GM18907 (cell line): ENCODE measurements at regions not wholly inside any gene's neighbourhood (a gene's known extent, or its start where the extent isn't known, plus 50 kb on each side); places are given as distances from the start of the nearest gene placed in this dataset.
A peak's percentile ranks its signal among the peaks of the same experiment; 100 is the strongest.
"Not testable (repeated sequence)": the region's sequence is repeated elsewhere in the genome, so short reads cannot be mapped to it uniquely, and the experiment has no call there.

ENCODE experiments used
- ATAC-seq: cut with Tn5 transposase; IDR thresholded peaks from one replicate; pipeline ENCODE4 v1.9.1; 2021; ENCODE audit warnings: mild to moderate bottlenecking, moderate library complexity; ENCODE audit not compliant: unreplicated experiment

DNA sequence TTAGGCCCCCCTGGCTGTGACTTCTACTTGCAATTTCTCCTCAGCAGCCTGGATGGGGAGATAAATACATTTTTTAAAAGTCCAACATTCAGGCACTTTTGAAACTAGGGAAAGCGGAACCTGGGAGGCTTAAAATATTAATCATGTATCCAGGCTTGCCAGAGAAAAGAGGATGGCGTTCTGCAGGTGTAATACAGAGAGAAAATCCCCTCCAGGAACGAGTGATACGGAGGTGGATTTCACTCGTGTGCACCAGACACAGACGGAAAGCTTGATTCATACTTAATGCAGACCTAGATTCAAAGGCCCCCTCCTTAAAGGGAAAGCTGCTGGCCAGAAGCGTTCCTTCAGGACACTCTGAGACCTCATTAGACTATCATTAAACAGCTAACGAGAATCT lies 354.0 kb upstream of the BOD1L1 start:
- ATAC-seq: no peak

DNA sequence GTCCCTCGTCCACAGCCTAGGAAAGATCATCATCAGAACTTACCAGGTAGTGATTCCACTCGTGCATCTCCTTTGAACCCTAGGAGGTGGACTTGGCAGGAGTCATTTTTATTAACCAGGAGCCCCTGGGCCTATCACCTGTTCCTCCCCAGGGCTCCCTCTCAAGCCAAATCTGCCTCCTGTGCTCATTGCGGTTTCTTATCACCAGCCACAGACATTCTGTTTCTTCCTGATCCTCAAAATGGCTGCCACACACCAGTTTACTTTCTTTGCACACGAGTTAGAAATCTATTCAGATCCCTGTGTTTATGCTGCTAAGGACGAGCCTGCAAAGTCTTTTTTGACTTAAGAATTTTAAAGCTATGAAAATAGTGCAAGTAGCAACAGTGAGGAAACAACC lies 354.5 kb upstream of the BOD1L1 start:
- no peak for ATAC-seq

DNA sequence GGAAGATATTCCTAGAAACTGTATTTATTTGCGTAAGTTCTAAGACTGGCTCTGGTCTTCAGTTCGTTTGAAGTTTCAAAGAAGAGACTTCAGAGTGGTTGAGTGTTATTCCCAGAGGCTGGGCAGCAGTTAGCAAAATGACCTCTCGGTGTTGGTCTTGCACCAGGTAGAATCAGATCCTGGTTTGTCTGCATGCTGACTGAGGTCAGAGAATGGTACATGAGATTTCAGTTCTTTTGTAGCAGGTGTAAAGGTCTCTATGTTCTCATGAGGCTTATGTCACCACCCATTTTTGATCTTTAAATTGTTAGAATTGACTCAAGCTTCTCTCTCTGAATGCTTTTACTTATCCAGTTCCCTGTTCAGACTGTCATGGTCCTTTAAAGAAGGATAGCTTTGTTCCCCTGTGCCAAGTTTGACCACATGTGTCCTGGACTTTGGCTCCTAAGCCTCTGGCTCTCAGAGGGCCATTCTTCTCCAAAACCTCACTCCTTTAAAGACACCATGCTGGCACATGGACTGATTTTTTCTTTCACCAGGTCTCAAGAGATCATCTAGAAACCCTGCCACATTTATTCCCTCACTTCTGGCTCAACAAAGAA lies 355.8 kb upstream of the BOD1L1 start:
- no peak for ATAC-seq

DNA sequence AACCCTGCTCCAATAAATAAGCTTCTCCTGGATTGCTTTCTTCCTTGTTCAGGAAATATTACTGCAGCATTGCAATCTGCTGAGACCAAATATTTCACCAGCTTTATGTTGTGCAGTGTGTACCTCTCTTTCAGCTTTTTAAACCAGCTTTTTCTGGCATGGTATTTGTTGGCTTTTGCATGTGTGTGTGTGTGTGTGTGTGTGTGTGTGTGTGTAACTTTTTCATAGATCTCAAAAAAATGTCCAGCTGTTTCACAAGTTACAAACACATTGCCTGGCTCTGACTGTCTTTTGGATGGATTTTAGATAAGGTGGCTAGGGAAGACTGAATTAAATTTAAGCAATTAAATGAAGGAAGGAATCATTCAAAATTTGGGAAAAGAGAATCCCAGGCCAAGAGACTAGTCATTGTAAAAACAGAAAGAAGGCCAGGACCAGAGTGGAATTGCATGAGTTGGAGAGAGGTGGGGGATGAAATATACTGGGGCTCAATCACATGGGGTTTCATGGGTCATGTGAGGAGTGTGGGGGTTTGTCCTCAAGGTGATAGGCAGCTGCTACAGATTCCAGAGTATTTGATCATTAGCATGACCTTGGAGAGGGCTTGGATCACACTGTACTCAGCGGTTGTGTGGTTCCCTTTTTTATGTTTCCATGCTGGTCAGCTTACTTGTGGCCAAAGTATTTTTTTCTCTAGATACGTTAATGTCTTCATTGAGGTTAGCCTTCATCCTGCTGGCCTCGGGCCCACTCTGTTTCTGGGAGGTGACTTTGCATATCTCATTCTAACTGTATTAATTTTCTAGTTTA lies 357.7 kb upstream of the BOD1L1 start:
- no peak for ATAC-seq

DNA sequence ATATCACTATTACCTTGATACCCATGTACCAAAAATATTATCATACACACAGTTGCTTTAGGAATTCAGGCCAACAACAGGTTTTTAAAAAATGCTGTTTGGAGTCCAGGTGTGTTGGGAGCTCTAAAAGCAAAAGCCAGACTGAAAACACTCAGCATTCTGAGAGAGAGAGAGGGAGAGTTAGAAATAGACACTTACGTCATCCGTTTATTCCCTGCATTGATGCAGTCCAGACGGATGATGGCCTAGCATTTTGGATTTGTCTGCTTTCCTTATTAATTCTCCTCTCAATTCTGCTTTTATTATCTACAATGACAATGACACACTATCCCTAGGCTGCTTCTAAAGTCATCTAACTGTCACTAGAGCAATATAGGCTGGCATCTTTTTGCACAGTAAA lies 358.3 kb upstream of the BOD1L1 start:
- ATAC-seq: no peak

DNA sequence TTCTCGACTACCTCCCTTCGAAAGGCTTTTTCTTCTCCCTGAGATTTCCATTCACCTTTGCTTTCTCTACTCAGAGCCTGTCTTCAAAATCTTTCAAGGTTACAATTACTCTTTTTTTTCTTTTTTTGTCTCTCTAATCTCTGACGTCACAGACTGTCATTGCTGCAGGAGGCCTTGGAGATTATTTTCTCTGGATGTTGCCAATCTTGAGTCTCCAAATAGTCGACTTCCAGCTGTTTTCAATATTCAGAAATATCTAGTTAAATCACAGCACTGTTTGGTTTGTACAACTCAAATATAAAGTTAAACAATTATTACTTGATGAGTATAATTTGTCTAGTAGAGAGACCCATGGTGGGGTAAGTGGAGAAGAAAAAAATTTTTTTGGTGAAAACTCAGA lies 359.0 kb upstream of the BOD1L1 start:
- ATAC-seq: no peak

DNA sequence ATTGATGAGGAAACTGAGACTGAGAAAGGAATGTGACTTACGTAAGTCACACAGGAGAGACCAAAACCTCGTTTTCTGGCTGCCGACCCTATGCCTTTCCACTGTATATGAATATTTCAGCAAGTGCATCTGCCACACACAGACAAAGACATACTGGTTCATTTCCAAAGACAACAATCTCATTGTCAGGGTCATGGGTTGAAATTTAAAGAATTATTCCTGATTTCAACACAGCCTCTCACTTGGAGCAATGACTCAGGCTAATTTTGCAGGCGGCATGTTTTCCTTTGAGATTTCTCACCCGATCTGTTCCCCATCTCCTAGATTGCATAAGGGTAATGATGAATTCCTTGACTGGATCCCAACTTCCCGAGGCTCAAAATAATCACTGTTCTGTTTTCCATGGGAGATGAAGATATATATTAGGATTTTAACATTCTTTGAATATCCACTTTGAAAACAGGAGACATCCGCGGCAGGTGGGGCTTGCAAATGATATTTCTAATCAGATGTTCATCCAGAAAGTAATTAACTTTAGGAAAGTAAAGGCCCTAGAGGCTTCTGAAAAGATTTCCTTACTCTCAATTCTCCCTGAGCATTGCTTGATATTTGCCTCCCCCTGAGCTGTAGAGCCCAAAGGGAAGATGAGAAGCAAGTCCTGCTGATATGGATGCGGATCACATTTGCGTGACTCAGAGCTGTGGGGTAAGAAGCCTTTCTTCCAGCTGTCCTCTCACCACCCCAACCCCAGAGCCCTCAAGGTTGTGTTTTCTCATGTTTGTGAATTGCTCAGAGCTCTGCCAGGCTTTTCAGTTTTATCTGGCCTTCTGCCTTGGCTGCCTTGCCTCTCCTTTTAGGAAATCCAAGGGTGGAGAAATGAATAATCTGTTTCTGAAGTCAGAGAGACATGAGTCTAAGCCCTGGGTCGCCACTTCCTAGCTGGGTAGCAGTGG lies 361.1 kb upstream of the BOD1L1 start:
- ATAC-seq: no peak

DNA sequence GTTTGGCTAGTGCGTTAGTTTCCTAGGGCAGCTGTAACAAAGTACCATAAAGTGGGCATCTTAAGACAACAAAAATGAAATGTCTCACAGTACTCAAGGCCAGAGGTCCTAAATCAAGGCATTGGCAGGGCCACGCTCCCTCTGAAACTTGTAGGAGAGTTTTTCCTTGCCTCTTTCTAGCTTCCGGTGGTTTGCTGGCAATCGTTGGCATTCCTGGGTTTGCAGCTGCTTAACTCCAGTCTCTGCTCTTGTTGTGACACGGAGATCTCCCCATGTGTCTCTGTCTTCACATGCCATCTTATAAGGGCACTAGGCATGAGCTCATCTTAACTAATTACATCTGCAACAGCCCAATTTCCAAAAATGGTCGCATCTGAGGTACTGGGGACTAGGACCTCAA lies 362.0 kb upstream of the BOD1L1 start:
- ATAC-seq: no peak

DNA sequence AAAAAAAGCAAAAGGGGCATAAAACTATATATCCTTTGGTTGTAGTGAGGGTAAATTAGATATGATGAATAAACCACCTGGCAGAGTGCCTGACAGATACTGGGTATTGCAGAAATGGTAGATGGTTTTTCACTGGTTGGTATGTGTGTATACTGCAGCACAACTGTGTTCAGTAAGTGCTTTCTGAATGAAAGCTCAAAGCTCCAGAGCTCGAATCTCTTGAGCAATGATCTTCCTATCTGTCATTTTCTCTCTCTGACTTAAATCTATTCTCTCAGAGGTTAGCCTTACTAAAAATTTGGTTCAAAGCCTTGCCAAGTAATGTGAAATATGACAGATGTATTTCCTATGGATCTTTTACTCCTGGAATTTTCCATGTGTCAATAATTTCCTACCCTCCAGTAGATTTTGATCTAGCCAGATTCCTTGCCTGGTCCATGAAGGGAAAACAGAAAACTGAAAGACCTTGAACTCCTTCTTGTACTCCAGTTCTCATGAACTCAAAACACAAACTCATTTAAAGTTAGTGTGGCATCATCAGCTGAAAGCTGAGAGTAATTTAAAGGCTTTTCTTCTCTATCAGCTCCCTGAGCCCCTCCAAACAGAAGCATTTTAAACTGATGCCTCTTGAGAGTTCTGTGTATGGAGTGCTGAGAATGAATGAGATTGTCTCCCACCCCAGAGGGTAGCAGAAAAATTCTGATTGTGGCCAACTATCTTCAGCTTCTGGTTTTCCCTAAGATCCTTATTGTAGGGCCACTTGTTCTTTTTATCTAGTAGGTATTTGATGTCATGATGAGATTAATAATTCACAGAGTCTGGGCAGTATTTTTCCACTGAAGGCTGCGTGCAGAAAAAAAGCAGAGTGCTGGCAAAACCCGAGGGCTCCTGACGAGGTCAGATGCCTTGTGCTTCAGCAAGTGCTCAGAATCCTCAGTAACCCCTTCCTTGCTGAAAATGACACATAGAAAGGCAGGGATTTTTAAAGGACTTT lies 363.4 kb upstream of the BOD1L1 start:
- ATAC-seq: no peak

DNA sequence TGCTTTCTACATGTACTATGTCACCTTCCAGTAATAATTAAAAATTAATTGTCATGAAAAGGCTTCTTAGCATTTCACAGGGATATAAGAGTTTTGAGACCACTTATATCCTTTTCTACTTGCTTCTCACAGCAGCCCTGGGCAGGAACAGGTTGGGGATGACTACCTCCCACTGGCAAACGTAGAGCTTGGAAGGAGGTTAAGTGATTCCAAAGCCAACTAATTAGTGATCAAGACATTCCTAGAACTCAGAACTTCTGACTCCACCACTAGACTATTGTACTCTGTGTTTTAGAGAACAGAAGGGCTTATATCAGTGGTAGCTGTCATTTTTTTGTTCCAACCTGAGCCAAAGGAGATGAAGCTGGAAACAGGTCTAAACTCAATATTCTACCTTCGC lies 364.5 kb upstream of the BOD1L1 start:
- no peak for ATAC-seq

DNA sequence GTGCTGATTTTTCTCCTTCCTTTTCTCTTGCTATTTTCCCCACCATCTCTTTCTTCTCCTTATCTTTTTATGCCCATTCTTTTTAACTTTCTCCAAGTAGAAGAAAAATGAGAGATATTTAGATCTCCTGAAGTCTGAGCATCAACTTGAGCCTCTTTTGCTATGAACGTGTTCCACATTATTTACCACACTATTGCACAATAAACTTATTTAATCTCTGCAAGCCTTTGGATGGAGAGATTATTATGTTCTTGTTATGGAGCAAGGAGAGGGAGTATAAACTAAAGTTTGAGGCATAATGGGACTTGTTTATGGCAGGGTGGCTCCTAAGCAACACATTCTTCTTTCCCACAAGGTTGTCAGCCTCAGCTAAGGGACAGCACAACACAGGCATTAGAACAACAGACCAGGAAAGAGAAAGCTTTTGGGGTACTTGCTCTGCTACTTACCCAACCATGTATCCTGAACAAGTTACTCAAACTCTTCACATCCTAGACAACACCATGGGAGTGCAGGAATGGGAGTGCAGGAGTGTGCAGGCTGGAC lies 365.5 kb upstream of the BOD1L1 start:
- ATAC-seq: no peak

DNA sequence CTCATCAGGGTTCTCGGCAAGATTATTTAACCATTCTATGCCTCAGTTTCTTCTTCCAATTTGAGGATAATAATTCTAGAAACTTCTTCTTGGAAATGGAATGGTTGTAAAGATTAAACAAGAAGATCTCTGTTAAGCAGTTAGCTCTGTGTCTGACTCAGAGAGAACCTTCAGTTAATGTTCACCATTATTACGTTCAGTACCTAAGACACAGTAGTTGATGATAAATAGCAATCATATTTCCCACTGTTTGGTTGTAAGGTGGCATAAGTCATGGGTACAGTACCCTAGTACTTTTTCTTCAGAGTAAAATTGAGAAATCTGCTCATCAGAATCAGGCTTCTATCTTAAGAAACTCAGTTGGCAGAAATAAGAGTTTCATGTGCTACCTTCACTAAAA lies 366.5 kb upstream of the BOD1L1 start:
- ATAC-seq: no peak

DNA sequence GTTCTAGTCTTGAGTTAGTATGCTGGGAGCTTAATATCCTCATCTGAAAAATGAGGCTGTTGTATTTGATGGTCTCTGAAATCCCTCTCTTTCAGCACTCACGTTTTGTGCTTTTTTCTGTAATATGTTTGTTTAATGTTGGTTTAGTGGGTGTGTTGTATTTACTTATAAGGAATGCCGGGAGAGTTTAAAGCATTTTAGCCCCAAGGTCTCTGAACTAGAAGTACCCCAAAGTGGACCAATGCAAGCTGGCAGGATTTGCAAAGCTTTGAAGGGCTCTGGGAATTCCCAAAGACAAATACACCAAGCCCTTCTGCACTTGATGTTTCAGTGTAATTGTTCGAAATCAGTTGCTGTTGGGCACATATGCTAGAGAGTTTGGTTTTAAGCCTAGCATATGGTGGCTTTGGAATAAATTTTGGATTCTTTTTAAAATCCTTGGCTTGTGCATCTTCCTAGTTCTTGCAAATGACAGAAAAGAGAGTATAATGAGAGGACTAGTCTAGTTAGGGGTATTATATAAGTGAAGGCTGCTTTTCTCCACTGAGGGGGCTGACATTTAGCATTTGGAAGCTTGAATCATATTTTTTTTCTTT lies 371.4 kb upstream of the BOD1L1 start:
- ATAC-seq: no peak

DNA sequence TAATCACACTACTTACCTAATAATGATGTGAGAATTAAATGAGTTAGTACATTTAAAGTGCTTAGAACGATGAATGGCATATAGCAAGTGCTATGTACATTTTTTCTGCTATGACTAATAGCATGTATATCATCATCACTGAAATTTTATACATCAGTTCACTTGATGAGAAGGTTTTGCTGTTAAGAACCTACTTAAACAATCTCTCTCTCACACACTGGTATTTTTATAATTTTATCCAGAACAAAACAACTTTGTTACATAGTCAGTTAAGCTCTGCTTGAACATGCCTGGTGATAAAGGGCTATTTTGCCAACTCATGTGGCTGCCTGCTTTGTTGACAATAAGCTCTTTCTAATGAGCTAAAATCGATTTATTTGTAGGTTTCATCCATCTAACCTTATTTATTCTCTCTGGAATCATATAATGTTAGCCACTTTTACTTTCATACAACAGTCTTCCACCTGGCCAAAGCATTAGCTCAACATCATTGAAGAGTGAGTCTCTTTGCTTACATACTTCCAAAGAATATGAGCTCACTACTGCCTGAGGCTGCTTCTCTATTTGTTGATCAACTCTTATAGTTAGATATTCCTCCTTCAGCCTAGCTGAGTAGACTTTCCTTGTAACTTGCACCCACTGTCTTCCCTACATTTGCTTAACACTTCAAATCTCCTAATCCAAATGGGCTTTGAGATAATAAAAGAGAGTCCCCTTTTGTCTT lies 372.7 kb upstream of the BOD1L1 start:
- no peak for ATAC-seq

DNA sequence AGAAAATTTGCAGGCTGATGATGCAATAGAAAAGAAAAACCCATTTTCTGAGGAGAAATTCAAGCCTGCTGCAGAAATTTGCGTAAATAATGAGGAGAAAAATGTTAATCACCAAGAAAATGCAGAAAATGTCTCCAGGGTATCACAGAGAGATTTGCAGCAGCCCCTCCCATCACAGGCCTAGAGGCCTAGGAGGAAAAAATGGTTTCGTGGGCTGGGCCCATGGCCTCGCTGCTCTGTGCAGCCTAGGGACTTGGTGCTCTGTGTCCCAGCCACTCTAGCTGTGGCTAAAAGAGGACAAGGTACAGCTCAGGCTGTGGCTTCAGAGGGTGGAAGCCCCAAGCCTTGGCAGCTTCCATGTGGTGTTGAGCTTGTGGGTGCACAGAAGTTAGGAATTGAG lies 374.8 kb upstream of the BOD1L1 start:
- ATAC-seq: not testable (repeated sequence)

DNA sequence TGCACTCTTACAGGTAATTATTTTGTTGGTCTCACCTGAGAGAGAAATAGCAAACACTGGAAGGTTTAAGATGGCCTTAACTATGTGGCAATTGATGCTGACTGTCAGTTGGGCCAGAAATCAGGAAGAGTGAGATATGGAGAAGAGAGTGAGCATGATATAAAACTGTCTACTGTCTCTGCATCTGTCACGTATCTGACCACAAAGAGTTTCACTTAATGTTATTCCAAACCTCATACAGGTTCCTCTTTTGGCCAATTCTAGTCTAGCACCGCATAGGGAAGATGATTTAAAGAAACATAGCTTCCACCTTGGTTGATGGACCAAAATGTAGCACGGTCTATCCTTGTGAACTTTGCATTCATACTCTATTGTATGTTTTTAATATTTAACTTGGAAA lies 381.0 kb upstream of the BOD1L1 start:
- ATAC-seq: peak; percentile 90

DNA sequence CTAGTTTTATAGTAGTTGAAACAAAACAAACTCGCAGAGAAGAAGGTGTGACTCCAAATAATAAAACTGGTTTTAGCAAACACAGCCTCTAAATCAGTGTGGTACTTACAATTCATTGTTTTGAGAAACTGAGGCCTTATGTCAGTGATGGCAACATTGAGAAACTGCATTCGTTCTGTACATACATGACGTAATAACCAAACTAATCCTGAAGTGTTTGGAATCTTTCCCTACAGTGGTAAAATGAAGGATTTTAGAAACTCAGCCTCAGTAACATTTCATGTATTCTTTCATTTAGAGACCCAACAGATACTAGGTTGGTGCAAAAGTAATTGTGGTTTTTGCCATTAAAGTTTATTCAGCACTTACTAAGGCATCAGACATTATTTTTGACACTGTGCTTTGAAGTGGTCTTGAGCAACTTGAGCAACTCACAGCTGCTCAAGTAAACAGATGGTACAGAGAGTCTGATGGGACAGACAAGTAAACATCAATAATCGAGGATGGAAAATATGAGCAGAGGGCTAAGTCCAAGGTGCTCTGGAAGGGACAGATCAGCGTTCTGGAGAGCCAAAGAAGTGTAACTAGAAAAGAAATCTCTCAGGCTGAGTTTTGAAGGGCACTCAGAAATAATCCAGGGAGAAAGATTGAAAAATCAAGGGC lies 390.8 kb upstream of the BOD1L1 start:
- ATAC-seq: no peak

DNA sequence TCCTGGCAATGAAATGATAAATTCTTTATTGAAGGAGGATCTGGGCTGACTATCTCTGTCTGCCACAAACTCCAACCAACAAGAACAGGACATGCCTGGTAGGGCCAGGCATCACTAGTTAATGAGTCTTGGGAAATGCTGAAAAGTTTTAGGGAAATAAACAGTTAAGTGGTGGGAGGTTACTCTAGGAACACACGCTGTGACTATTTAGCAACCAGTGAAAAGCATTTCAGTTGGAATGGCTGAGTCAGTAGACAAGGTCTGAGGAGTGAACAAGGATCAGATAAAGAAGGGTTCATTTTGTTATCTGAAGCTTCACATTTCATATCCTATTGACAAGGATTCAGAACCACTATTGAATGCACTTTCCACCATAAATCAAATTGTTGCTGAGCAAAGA lies 394.9 kb upstream of the BOD1L1 start:
- no peak for ATAC-seq

DNA sequence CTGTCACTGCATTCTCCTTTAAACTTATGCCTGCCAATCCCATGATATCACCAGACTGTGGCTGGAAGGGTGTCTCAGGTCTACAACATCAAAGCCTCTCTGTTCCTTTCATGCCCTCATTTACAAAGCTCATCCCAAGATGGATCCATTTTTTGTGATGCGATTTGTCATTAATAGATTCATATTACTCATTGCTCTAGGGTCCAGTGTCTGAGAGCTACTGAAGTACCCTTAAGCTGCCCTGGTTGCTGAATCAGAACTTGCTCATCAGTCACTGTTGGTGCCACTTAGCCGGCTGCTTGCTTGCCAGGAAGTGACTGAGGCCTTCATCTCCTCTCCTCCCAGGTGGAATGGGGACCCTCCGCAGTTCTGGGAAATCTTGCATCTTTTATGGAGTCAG lies 395.5 kb upstream of the BOD1L1 start:
- no peak for ATAC-seq
